GM21529 (cell line): ENCODE measurements at regions not wholly inside any gene's neighbourhood (a gene's known extent, or its start where the extent isn't known, plus 50 kb on each side); places are given as distances from the start of the nearest gene placed in this dataset.

Experiments used
- ATAC-seq: cut with Tn5 transposase; IDR thresholded peaks from one replicate; pipeline ENCODE4 v1.9.1; 2021; ENCODE audit not compliant: unreplicated experiment

GRCh38 chr3:55183201-55183600 is 255.3 kb upstream of the LRTM1 start:
- ATAC-seq: no peak

GRCh38 chr3:55180936-55181535 is 253.2 kb upstream of the LRTM1 start:
- ATAC-seq: no peak

- no peak for ATAC-seq
These were observed 252.3 kb upstream of the LRTM1 start for GRCh38 chr3:55180161-55180560.

GRCh38 chr3:55178336-55178735 is 250.5 kb upstream of the LRTM1 start:
- ATAC-seq: no peak

GRCh38 chr3:55177749-55178148 is 249.9 kb upstream of the LRTM1 start:
- ATAC-seq: no peak

- no peak for ATAC-seq
These were observed 247.6 kb upstream of the LRTM1 start for GRCh38 chr3:55175423-55175822.

GRCh38 chr3:55174747-55175146 is 246.9 kb upstream of the LRTM1 start:
- ATAC-seq: no peak

GRCh38 chr3:55173504-55173903 is 245.6 kb upstream of the LRTM1 start:
- no peak for ATAC-seq

GRCh38 chr3:55172913-55173312 is 245.1 kb upstream of the LRTM1 start:
- ATAC-seq: no peak

GRCh38 chr3:55170444-55170843 is 242.6 kb upstream of the LRTM1 start:
- no peak for ATAC-seq

- ATAC-seq: no peak
These were observed 241.8 kb upstream of the LRTM1 start for GRCh38 chr3:55169608-55170072.

- no peak for ATAC-seq
These were observed 241.3 kb upstream of the LRTM1 start for GRCh38 chr3:55169161-55169560.

- no peak for ATAC-seq
These were observed 239.9 kb upstream of the LRTM1 start for GRCh38 chr3:55167586-55168317.

- no peak for ATAC-seq
These were observed 239.0 kb upstream of the LRTM1 start for GRCh38 chr3:55166576-55167555.

GRCh38 chr3:55165704-55166405 is 238.0 kb upstream of the LRTM1 start:
- ATAC-seq: no peak

GRCh38 chr3:55165278-55165677 is 237.4 kb upstream of the LRTM1 start:
- ATAC-seq: no peak

GRCh38 chr3:55164876-55165275 is 237.0 kb upstream of the LRTM1 start:
- ATAC-seq: no peak

GRCh38 chr3:55164191-55164590 is 236.3 kb upstream of the LRTM1 start:
- no peak for ATAC-seq

GRCh38 chr3:55163421-55163820 is 235.6 kb upstream of the LRTM1 start:
- ATAC-seq: no peak

GRCh38 chr3:55162031-55162795 is 234.4 kb upstream of the LRTM1 start:
- no peak for ATAC-seq
